Loucy (cell line): ENCODE measurements at regions not wholly inside any gene's neighbourhood (a gene's known extent, or its start where the extent isn't known, plus 50 kb on each side); places are given as distances from the start of the nearest gene placed in this dataset.

ENCODE experiments used
- CTCF ChIP-seq: fragments of 200-600 bp; sonication (generic); conservative IDR thresholded peaks from 2 replicates; pipeline ENCODE4 v1.5.1; 2014; ENCODE audit warnings: mild to moderate bottlenecking, antibody characterized with exemption, low read length
- EZH2phosphoT487 ChIP-seq: fragments of 200-600 bp; IDR thresholded peaks from 2 replicates; pipeline ENCODE4 v1.6.1; 2018; ENCODE audit warnings: antibody characterized with exemption, mild to moderate bottlenecking, moderate library complexity, borderline replicate concordance

GRCh38 chr3:169020371-169020770 is 643.1 kb downstream of the MECOM start:
- TF ChIP-seq CTCF (no peak), EZH2phosphoT487 (no peak)
